K562 (cell line): ENCODE measurements at regions not wholly inside any gene's neighbourhood (a gene's known extent, or its start where the extent isn't known, plus 50 kb on each side); places are given as distances from the start of the nearest gene placed in this dataset.

Source experiments
- ATAC-seq: fragments of 200-7000 bp; cut with Tn5 transposase; 3 replicates; pipeline ENCODE4 v1.9.1; 2020; ENCODE audit warnings: moderate library complexity
- BruUV-seq: library from RNA; stranded (reverse); fragments of 400-500 nt; replicated peaks from 2 replicates; lab custom pipeline; 2021; lab: Mats Ljungman, UMichigan
- CTCF ChIA-PET: fragments of 300-600 bp; formaldehyde crosslinking; extraction: SDS; loops from one replicate; lab custom pipeline; 2021; ENCODE audit warnings: low intra/inter-chr PET ratio; lab: Yijun Ruan, JAX
- POLR2A ChIA-PET: fragments of 300-600, 350-650 bp; sonication (Branson Sonifier 250); formaldehyde crosslinking; extraction: SDS; loops from one replicate; lab custom pipeline; 2021; ENCODE audit warnings: antibody characterized with exemption, inconsistent platforms; lab: Yijun Ruan, JAX
- DNase-seq, 4 experiments: peaks; one replicate each; pipeline versions ENCODE4 v3.0.0 to v3.0.0-alpha.2; 2011 to 2018; ENCODE audit warnings: low spot score in 3 of 4, mixed read lengths in 3 of 4; ENCODE audit errors: extremely low read depth in 1 of 4
- FAIRE-seq: peaks from 2 replicates; lab custom pipeline; 2011; peaks lifted over from hg19 to GRCh38; lab: Jason Lieb, UNC
- H2AFZ ChIP-seq: 2 replicates; pipeline ENCODE4 v1.6.0; 2011; ENCODE audit warnings: low read depth, low read length, control low read depth, inconsistent platforms
- H3K27ac ChIP-seq: fragments of 200-600 bp; 3 replicates; pipeline ENCODE4 v1.8.0; 2011; ENCODE audit warnings: low read depth, mild to moderate bottlenecking, control low read depth, inconsistent platforms, low read length, moderate library complexity, mixed read lengths; ENCODE audit errors: extremely low read depth
- H3K27me3 ChIP-seq, 2 experiments: fragments of 300-600 bp in 1 of 2; 2 replicates in 1 of 2; 3 replicates in 1 of 2; pipeline versions ENCODE4 v1.6.0 to v1.8.0; 2011; ENCODE audit warnings: inconsistent platforms in 2 of 2, low read length in 2 of 2, mild to moderate bottlenecking in 1 of 2, mixed read lengths in 1 of 2, moderate library complexity in 1 of 2; ENCODE audit not compliant: control insufficient read depth in 2 of 2, insufficient read depth in 2 of 2
- H3K36me3 ChIP-seq: fragments of 300-600 bp; 3 replicates; pipeline ENCODE4 v1.8.0; 2011; ENCODE audit warnings: mild to moderate bottlenecking, low read length, inconsistent platforms; ENCODE audit not compliant: control insufficient read depth, insufficient read depth
- H3K4me1 ChIP-seq, 2 experiments: fragments of 200-600 bp in 1 of 2; replicated peaks in 1 of 2; 2 replicates in 1 of 2; 3 replicates in 1 of 2; pipeline versions ENCODE4 v1.5.1 to v1.8.0; 2011; ENCODE audit warnings: inconsistent platforms in 2 of 2, low read length in 2 of 2, mild to moderate bottlenecking in 1 of 2, mixed read lengths in 1 of 2, moderate library complexity in 1 of 2; ENCODE audit not compliant: control insufficient read depth in 2 of 2, insufficient read depth in 2 of 2
- H3K4me2 ChIP-seq: 2 replicates; pipeline ENCODE4 v1.6.1; 2011; ENCODE audit warnings: low read length, control low read depth, inconsistent platforms, mixed read lengths; ENCODE audit not compliant: insufficient read depth
- H3K4me3 ChIP-seq: fragments of 200-600 bp; sonication (generic), shearing (Covaris generic); 2 replicates; pipeline ENCODE4 v1.5.1; 2016; ENCODE audit warnings: control low read depth, inconsistent platforms
- H3K79me2 ChIP-seq: fragments of 200-600 bp; 3 replicates; pipeline ENCODE4 v1.8.0; 2011; ENCODE audit warnings: low read length, inconsistent platforms; ENCODE audit not compliant: control insufficient read depth, insufficient read depth
- H3K9ac ChIP-seq, 2 experiments: 2 replicates each; pipeline versions ENCODE4 v1.6.0 to v1.6.1; 2011; ENCODE audit warnings: low read depth in 2 of 2, low read length in 2 of 2, control low read depth in 1 of 2, inconsistent platforms in 1 of 2, mild to moderate bottlenecking in 1 of 2, mixed read lengths in 1 of 2; ENCODE audit not compliant: insufficient read depth in 1 of 2
- H3K9me1 ChIP-seq: one replicate; pipeline ENCODE4 v1.6.0; 2011; ENCODE audit warnings: inconsistent platforms, mild to moderate bottlenecking, low read length, moderate library complexity; ENCODE audit not compliant: control insufficient read depth, insufficient read depth
- H3K9me3 ChIP-seq: replicated peaks from 2 replicates; pipeline ENCODE4 v1.5.1; 2011; ENCODE audit warnings: low read depth, low read length, inconsistent platforms; ENCODE audit not compliant: control insufficient read depth, insufficient read depth
- H4K20me1 ChIP-seq: replicated peaks from 2 replicates; pipeline ENCODE4 v1.6.1; 2011; ENCODE audit warnings: low read length, inconsistent platforms, mixed read lengths; ENCODE audit not compliant: control insufficient read depth, insufficient read depth
- GTF2B ChIP-seq: IDR thresholded peaks from 2 replicates; pipeline ENCODE4 v1.6.1; 2011; ENCODE audit not compliant: insufficient read length; ENCODE audit errors: extremely low read depth
- PTRF ChIP-seq: fragments of 450-650 bp; IDR thresholded peaks from 2 replicates; pipeline ENCODE4 v1.6.1; 2016; ENCODE audit warnings: mild to moderate bottlenecking, missing genetic modification characterization, missing compliant biosample characterization
- SIX5 ChIP-seq, 2 experiments: IDR thresholded peaks; 2 replicates each; pipeline ENCODE4 v1.6.1; 2011; ENCODE audit warnings: low read length in 2 of 2, borderline replicate concordance in 1 of 2, low read depth in 1 of 2, mild to moderate bottlenecking in 1 of 2, moderate library complexity in 1 of 2; ENCODE audit not compliant: insufficient read depth in 1 of 2
- ZBTB11 ChIP-seq, 3 experiments: fragments of 200-800 bp in 1 of 3; fragments of 250-450 bp in 1 of 3; fragments of 450-650 bp in 1 of 3; sonication (Bioruptor Pico) in 1 of 3; sonication (Bioruptor generic) in 1 of 3; formaldehyde crosslinking in 1 of 3; IDR thresholded peaks; 2 replicates each; pipeline versions ENCODE4 v1.6.1 to v1.8.0; 2016 to 2022; ENCODE audit warnings: mild to moderate bottlenecking in 2 of 3, missing genetic modification characterization in 2 of 3, missing compliant biosample characterization in 1 of 3, moderate library complexity in 1 of 3
- ZEB2 ChIP-seq: fragments of 450-650 bp; IDR thresholded peaks from 2 replicates; pipeline ENCODE4 v1.6.1; 2016
- WGBS: fragments of 100-300 bp; shearing (Covaris generic); methylation state at CpG from one replicate; pipeline ENCODE4 v1.1.6; 2016; ENCODE audit warnings: low coverage, mixed read lengths; ENCODE audit not compliant: insufficient coverage; ENCODE audit errors: missing lambda C conversion rate; 5-methylcytosine and 5-hydroxymethylcytosine counted together
- in situ Hi-C: fragments of 300-500 bp; cut with MboI; formaldehyde crosslinking; loops from 4 replicates; pipeline ENCODE4 v1.15.0; 2018; ENCODE audit warnings: inconsistent platforms, mixed read lengths
- intact Hi-C: fragments of 100-400 bp; cut with micrococcal nuclease; formaldehyde crosslinking; loops from 2 replicates; pipeline ENCODE4 v1.14.2; 2022

- Histone ChIP-seq H3K9me1 (no peaks in the 10 kb centered on the region), H2AFZ (no peak overlapping the region), H3K4me2 (no peak overlapping the region), H3K36me3 (no peaks in the 10 kb centered on the region), H3K27ac (no peak overlapping the region), H3K9me3 (no peaks in the 10 kb centered on the region), H3K79me2 (no peaks in the 10 kb centered on the region), H4K20me1 (no peaks in the 10 kb centered on the region), H3K27me3 (no peaks in the 10 kb centered on the region), H3K4me3 (no peak overlapping the region), H3K4me1 (no peaks in the 10 kb centered on the region)
- intact Hi-C loops = no loop called here
- 0% methylated on average over 2 of the region's 2 CpGs for WGBS
- no peak for DNase-seq
- in situ Hi-C loops = no loop called here
- ATAC-seq = no peak
- no peak for FAIRE-seq
- ChIA-PET CTCF (no interaction called here), POLR2A (no interaction called here)
- TF ChIP-seq GTF2B (no peak), ZBTB11 (CRISPR knock-in tag; IDR thresholded peaks at IDR 0.05) (no peak), ZEB2 (no peak), SIX5 (IDR thresholded peaks at IDR 0.05; ENCODE audit: borderline replicate concordance in 1 of 2, insufficient read depth in 1 of 2, low read depth in 1 of 2, low read length in 2 of 2) (no peak), PTRF (tag) (no peak)
- TF ChIP-seq, all 486 proteins: peak for 0
- no TSS peak for BruUV-seq
- H3K9ac ChIP-seq = no peak overlapping the region
Observed at GRCh38 chr13:109595471-109595870, 190.9 kb downstream of the IRS2 start.
